Uterus (tissue), 3 donors: ENCODE measurements at regions not wholly inside any gene's neighbourhood (a gene's known extent, or its start where the extent isn't known, plus 50 kb on each side); places are given as distances from the start of the nearest gene placed in this dataset.

Experiments
- DNase-seq, 2 donors: peaks; one replicate each; pipeline ENCODE4 v3.0.0-alpha.2; 2019 to 2020
- H3K27ac ChIP-seq, 2 donors: fragments of 200-600 bp; sonication (generic); 1 replicate in 1 of 2; 2 replicates in 1 of 2; pipeline ENCODE4 v1.5.1; 2016 to 2018
- H3K27me3 ChIP-seq, 2 donors: fragments of 200-600 bp; sonication (generic); one replicate each; pipeline ENCODE4 v1.5.1; 2018 to 2019; ENCODE audit warnings: control low read depth in 1 of 2
- H3K36me3 ChIP-seq, 2 donors: fragments of 200-600 bp; sonication (generic); one replicate each; pipeline ENCODE4 v1.5.1; 2019; ENCODE audit warnings: control low read depth in 1 of 2
- H3K4me1 ChIP-seq, 2 donors: fragments of 200-600 bp; sonication (generic); one replicate each; pipeline ENCODE4 v1.5.1; 2018 to 2019; ENCODE audit warnings: control low read depth in 1 of 2
- H3K4me3 ChIP-seq, 2 donors: fragments of 200-600 bp; sonication (generic); 1 replicate in 1 of 2; 2 replicates in 1 of 2; pipeline ENCODE4 v1.5.1; 2018 to 2019; ENCODE audit warnings: mild to moderate bottlenecking in 1 of 2
- H3K9me3 ChIP-seq, 2 donors: fragments of 200-600 bp; sonication (generic); one replicate each; pipeline ENCODE4 v1.5.1; 2019; ENCODE audit warnings: control low read depth in 1 of 2
- CTCF ChIP-seq, 4 experiments: fragments of 200-600 bp in 2 of 4; fragments of 450-650 bp in 2 of 4; sonication (generic) in 2 of 4; IDR thresholded peaks; one replicate each; pipeline ENCODE4 v1.5.1; 2016 to 2019; ENCODE audit warnings: antibody characterized with exemption in 4 of 4, mild to moderate bottlenecking in 2 of 4, moderate library complexity in 1 of 4
- POLR2A ChIP-seq, 2 donors: fragments of 450-650 bp; IDR thresholded peaks; one replicate each; pipeline ENCODE4 v1.6.1; 2016; ENCODE audit warnings: antibody characterized with exemption in 2 of 2, mild to moderate bottlenecking in 1 of 2, moderate library complexity in 1 of 2
- intact Hi-C: fragments of 100-400 bp; cut with DNase I; formaldehyde crosslinking; loops from one replicate; pipeline ENCODE4 v1.15.1; 2023; ENCODE audit warnings: low total_unique reads
- donor health status: DM: yes; HTN: yes; CAD: no.

GRCh38 chr7:12889391-12889790 lies 202.0 kb downstream of the ARL4A start:
- no peak overlapping the region for H3K27ac ChIP-seq
- no peaks in the 10 kb centered on the region for H3K36me3 ChIP-seq
- H3K9me3 ChIP-seq: no peaks in the 10 kb centered on the region
- TF ChIP-seq CTCF (IDR thresholded peaks at IDR 0.05) (no peak), POLR2A (IDR thresholded peaks at IDR 0.05) (no peak)
- intact Hi-C loops: no loop called here
- no peaks in the 10 kb centered on the region for H3K27me3 ChIP-seq
- DNase-seq: no peak
- H3K4me3 ChIP-seq: no peak overlapping the region
- H3K4me1 ChIP-seq: no peaks in the 10 kb centered on the region

GRCh38 chr7:12890586-12890985 lies 203.2 kb downstream of the ARL4A start:
- Histone ChIP-seq H3K4me1 (no peaks in the 10 kb centered on the region), H3K36me3 (no peaks in the 10 kb centered on the region), H3K27ac (no peak overlapping the region), H3K27me3 (no peaks in the 10 kb centered on the region), H3K4me3 (no peak overlapping the region), H3K9me3 (no peaks in the 10 kb centered on the region)
- DNase-seq: no peak
- TF ChIP-seq CTCF (IDR thresholded peaks at IDR 0.05) (no peak), POLR2A (IDR thresholded peaks at IDR 0.05) (no peak)
- intact Hi-C loops: no loop called here

- Histone ChIP-seq H3K27ac (no peak overlapping the region), H3K36me3 (no peaks in the 10 kb centered on the region), H3K4me1 (no peaks in the 10 kb centered on the region), H3K9me3 (no peaks in the 10 kb centered on the region), H3K4me3 (no peak overlapping the region), H3K27me3 (no peaks in the 10 kb centered on the region)
- intact Hi-C loops: no loop called here
- DNase-seq: no peak
- TF ChIP-seq POLR2A (IDR thresholded peaks at IDR 0.05): no peak
- no peak for TF ChIP-seq CTCF (IDR thresholded peaks at IDR 0.05)
Observed at GRCh38 chr7:12893292-12893691, 205.9 kb downstream of the ARL4A start.

- H3K4me1 ChIP-seq: no peaks in the 10 kb centered on the region
- H3K27me3 ChIP-seq: no peaks in the 10 kb centered on the region
- intact Hi-C loops: no loop called here
- H3K4me3 ChIP-seq: no peak overlapping the region
- no peaks in the 10 kb centered on the region for H3K9me3 ChIP-seq
- H3K27ac ChIP-seq: no peak overlapping the region
- no peak for DNase-seq
- no peaks in the 10 kb centered on the region for H3K36me3 ChIP-seq
- TF ChIP-seq POLR2A (IDR thresholded peaks at IDR 0.05): no peak
- no peak for TF ChIP-seq CTCF (IDR thresholded peaks at IDR 0.05)
Observed at GRCh38 chr7:12895296-12895695, 207.9 kb downstream of the ARL4A start.

GRCh38 chr7:12896316-12896715 lies 208.9 kb downstream of the ARL4A start:
- intact Hi-C loops: no loop called here
- Histone ChIP-seq H3K36me3 (no peaks in the 10 kb centered on the region), H3K27me3 (no peaks in the 10 kb centered on the region), H3K4me3 (no peak overlapping the region), H3K27ac (no peak overlapping the region), H3K9me3 (no peaks in the 10 kb centered on the region), H3K4me1 (no peaks in the 10 kb centered on the region)
- TF ChIP-seq CTCF (IDR thresholded peaks at IDR 0.05): no peak
- TF ChIP-seq POLR2A (IDR thresholded peaks at IDR 0.05): no peak
- no peak for DNase-seq
